Bronchial epithelial cell (primary cell): ENCODE measurements at regions not wholly inside any gene's neighbourhood (a gene's known extent, or its start where the extent isn't known, plus 50 kb on each side); places are given as distances from the start of the nearest gene placed in this dataset.

Source experiments
- DNase-seq: peaks from one replicate; pipeline ENCODE4 v3.0.0-alpha.2; 2010; ENCODE audit warnings: low read depth
- FAIRE-seq: peaks from 2 replicates; lab custom pipeline; 2011; peaks lifted over from hg19 to GRCh38; lab: Jason Lieb, UNC
- H3K27me3 ChIP-seq: 2 replicates; pipeline ENCODE4 v1.5.1; 2011; ENCODE audit warnings: low read length; ENCODE audit not compliant: control insufficient read depth, insufficient read depth
- H3K36me3 ChIP-seq: 2 replicates; pipeline ENCODE4 v1.5.1; 2011; ENCODE audit warnings: low read length; ENCODE audit not compliant: control insufficient read depth, insufficient read depth
- H3K4me3 ChIP-seq: 2 replicates; pipeline ENCODE4 v1.5.1; 2011; ENCODE audit warnings: mild to moderate bottlenecking, low read depth, low read length, control low read depth
- TF ChIP-seq, protein P1 (sequence below): IDR thresholded peaks from 2 replicates; pipeline ENCODE4 v1.5.1; 2011; ENCODE audit warnings: mild to moderate bottlenecking, moderate library complexity, low read length, control low read depth, inconsistent platforms; ENCODE audit not compliant: insufficient read depth, severe bottlenecking

DNA sequence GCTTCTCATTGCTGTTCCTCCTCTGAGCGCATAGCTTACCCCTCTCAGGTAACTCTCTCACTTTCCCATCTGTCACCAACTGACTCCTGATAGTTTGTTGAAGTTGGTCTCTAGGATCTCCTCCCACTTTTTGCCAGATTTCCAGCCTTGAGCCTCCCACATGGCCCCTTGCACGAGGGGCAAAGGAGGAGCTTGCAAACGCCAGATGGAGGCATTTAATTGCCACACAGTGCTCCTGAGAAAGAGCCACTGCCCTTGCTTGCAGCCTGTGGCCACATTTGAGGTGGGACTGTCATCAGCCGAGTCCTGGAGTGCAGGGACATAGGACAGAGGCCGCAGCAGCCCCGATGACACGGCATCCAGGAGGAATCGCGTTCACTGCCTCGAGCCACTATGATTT is 348.7 kb downstream of the SMOC2 start:
- Histone ChIP-seq H3K4me3 (no peak overlapping the region), H3K36me3 (no peaks in the 10 kb centered on the region), H3K27me3 (no peaks in the 10 kb centered on the region)
- TF ChIP-seq, protein P1, sequence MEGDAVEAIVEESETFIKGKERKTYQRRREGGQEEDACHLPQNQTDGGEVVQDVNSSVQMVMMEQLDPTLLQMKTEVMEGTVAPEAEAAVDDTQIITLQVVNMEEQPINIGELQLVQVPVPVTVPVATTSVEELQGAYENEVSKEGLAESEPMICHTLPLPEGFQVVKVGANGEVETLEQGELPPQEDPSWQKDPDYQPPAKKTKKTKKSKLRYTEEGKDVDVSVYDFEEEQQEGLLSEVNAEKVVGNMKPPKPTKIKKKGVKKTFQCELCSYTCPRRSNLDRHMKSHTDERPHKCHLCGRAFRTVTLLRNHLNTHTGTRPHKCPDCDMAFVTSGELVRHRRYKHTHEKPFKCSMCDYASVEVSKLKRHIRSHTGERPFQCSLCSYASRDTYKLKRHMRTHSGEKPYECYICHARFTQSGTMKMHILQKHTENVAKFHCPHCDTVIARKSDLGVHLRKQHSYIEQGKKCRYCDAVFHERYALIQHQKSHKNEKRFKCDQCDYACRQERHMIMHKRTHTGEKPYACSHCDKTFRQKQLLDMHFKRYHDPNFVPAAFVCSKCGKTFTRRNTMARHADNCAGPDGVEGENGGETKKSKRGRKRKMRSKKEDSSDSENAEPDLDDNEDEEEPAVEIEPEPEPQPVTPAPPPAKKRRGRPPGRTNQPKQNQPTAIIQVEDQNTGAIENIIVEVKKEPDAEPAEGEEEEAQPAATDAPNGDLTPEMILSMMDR = no peak
- DNase-seq = no peak
- no peak for FAIRE-seq

GRCh38 chr6:168785720-168786511 is 344.9 kb downstream of the SMOC2 start:
- TF ChIP-seq, protein P1 = no peak
- Histone ChIP-seq H3K36me3 (no peaks in the 10 kb centered on the region), H3K27me3 (peaks cover 2% of the 10 kb centered on the region), H3K4me3 (no peak overlapping the region)
- DNase-seq (peak; percentile 44), FAIRE-seq (no peak)

DNA sequence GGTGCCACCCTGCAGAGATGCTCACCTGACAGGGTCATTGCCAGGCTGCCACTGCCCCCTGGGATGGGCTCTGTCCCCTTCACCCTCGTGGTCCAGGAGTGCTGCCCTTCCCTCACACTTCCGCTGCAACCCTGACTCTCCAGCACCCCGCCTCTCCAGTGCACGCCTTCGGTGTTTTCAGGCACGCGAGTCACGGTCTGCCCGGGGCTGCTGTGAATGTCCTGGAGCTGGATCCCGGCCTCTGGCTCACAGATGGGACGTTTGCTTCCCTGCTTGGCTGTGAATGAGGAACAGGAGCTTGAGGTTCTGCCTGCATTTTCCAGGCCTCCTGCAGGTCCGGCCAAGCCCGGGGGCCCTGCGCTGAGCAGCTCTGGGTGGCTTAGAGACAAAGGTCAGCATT is 343.4 kb downstream of the SMOC2 start:
- FAIRE-seq (no peak), DNase-seq (no peak)
- TF ChIP-seq, protein P1 = no peak

GRCh38 chr6:168783720-168784119 is 342.7 kb downstream of the SMOC2 start:
- DNase-seq (no peak), FAIRE-seq (no peak)
- Histone ChIP-seq H3K36me3 (no peaks in the 10 kb centered on the region), H3K27me3 (peaks cover 2% of the 10 kb centered on the region), H3K4me3 (no peak overlapping the region)
- TF ChIP-seq, protein P1 = no peak

More for the DNA sequence above, 343.4 kb downstream of the SMOC2 start:
- Histone ChIP-seq H3K4me3 (no peak overlapping the region), H3K36me3 (no peaks in the 10 kb centered on the region), H3K27me3 (peaks cover 2% of the 10 kb centered on the region)

- Histone ChIP-seq H3K36me3 (no peaks in the 10 kb centered on the region), H3K4me3 (no peak overlapping the region), H3K27me3 (peaks cover 2% of the 10 kb centered on the region)
- FAIRE-seq (no peak), DNase-seq (no peak)
- TF ChIP-seq, protein P1 = no peak
These were observed 341.3 kb downstream of the SMOC2 start for GRCh38 chr6:168782187-168782751.
